ENCODE measurements at regions not wholly inside any gene's neighbourhood (a gene's known extent, or its start where the extent isn't known, plus 50 kb on each side); places are given as distances from the start of the nearest gene placed in this dataset.

GRCh38 chr13:43996221-43996620, 116.5 kb downstream of the LACC1 start:
- H3K4me3 ChIP-seq (ENCODE audit: low read depth, low read length): no peak overlapping the region
- TF ChIP-seq CTCF (IDR thresholded peaks at IDR 0.05; ENCODE audit: borderline replicate concordance, insufficient read depth, low read depth, low read length): no peak

DNA sequence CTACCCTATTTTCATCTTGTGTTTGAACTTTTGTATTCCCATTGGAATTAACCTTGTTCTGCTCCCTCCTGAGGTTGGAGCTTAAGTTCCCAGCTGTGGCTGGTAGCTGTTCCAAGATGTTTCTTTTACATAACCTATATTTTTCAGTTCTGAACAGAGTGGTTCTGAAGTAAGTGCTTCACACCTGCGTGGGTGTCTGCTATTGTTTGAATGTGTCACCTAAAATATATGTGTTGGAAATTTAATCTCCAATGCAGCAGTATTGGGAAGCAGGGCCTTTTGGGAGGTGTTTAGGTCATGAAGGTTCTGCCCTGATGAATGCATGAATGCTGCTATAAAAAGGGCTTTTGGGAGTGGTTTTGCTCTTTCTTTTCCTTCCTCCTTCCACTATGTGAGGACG, 123.8 kb downstream of the LACC1 start:
- H3K4me3 ChIP-seq (ENCODE audit: low read depth, low read length): no peak overlapping the region
- no peak for TF ChIP-seq CTCF (IDR thresholded peaks at IDR 0.05; ENCODE audit: borderline replicate concordance, insufficient read depth, low read depth, low read length)

GRCh38 chr13:44004878-44005277, 125.2 kb downstream of the LACC1 start:
- no peak overlapping the region for H3K4me3 ChIP-seq (ENCODE audit: low read depth, low read length)
- no peak for TF ChIP-seq CTCF (IDR thresholded peaks at IDR 0.05; ENCODE audit: borderline replicate concordance, insufficient read depth, low read depth, low read length)

GRCh38 chr13:44007451-44007850, 127.7 kb downstream of the LACC1 start:
- H3K4me3 ChIP-seq (ENCODE audit: low read depth, low read length): no peak overlapping the region
- TF ChIP-seq CTCF (IDR thresholded peaks at IDR 0.05; ENCODE audit: borderline replicate concordance, insufficient read depth, low read depth, low read length): no peak

GRCh38 chr13:44011036-44011435, 131.3 kb downstream of the LACC1 start:
- no peak overlapping the region for H3K4me3 ChIP-seq (ENCODE audit: low read depth, low read length)
- TF ChIP-seq CTCF (IDR thresholded peaks at IDR 0.05; ENCODE audit: borderline replicate concordance, insufficient read depth, low read depth, low read length): no peak

- H3K4me3 ChIP-seq (ENCODE audit: low read depth, low read length): no peak overlapping the region
- TF ChIP-seq CTCF (IDR thresholded peaks at IDR 0.05; ENCODE audit: borderline replicate concordance, insufficient read depth, low read depth, low read length): no peak
Measured at GRCh38 chr13:44012910-44013757, 133.4 kb downstream of the LACC1 start.

GRCh38 chr13:44013758-44014291, 134.1 kb downstream of the LACC1 start:
- no peak for TF ChIP-seq CTCF (IDR thresholded peaks at IDR 0.05; ENCODE audit: borderline replicate concordance, insufficient read depth, low read depth, low read length)

More at GRCh38 chr13:44013758-44014291, 134.1 kb downstream of the LACC1 start:
- H3K4me3 ChIP-seq (ENCODE audit: low read depth, low read length): no peak overlapping the region
